ENCODE measurements at regions not wholly inside any gene's neighbourhood (a gene's known extent, or its start where the extent isn't known, plus 50 kb on each side); places are given as distances from the start of the nearest gene placed in this dataset.

DNA sequence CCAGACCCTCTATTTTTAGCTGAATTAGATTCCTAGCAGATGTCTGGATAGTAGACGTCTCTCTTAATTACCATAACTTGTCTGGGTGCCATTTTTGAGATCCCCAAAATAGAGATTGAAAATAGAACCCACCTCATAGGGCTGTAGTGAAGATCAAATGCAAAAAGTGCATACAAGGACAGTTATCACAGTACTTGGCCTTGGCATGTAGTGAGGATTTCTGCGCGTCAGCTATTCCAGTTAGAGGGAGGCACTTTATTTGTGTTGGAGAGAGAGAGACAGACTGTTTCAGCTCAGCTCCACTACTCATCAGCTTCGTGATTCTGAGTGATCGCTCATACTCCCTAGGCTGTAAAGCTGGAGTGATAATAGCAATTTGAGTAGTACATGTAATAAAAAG is 59.6 kb upstream of the CDH13 start:
- FAIRE-seq (no peak), DNase-seq (ENCODE audit: insufficient read length, low spot score) (no peak)

GRCh38 chr16:82563401-82563800 is 63.4 kb upstream of the CDH13 start:
- no peak for DNase-seq (ENCODE audit: insufficient read length, low spot score)
- no peak for FAIRE-seq

DNA sequence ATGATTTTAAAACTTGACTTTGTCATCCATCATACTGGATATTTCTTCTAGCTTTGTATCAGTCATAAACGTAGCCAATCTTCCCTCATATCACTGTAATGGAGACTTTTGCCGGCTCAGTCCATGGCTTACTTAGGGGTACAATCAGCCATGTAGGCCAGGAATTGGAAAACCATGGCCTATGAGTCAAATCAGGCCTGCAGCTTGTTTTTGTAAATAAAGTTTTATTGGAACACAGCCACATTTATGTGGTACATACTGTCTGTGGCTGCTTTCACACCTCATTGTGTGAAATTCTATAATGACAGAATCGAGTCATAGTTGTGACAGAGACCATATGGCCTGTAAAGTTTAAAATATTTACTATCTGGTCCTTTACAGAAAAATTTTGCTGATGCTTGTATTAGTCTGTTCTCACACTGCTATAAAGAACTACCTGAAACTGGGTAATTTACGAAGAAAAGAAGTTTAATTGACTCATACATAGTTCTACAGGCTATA is 64.5 kb upstream of the CDH13 start:
- DNase-seq (ENCODE audit: insufficient read length, low spot score) (no peak), FAIRE-seq (no peak)

DNA sequence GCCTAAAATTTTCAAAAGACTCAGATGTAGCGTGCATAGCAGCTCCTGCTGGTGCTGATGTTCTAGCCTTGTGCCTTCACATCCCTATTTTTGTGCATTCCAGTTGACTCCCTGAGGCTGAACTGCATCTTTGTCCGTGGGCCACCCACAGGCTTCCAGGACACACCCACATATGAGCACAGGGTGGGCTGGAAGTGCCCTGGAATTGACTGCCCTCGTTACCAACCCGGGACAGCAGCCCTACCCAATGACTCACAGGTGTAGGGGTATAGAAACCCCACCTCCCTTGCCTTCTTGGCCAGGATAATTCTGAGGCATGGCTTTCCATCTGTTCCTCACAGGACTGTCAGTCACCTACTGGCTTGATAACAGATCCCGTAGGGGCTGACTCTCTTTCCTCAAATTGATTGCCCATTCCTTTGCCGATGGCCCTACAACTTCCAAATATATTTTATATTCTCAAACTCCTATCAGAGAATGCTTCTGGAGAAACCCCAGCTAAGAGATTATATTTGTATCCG is 65.9 kb upstream of the CDH13 start:
- FAIRE-seq, result no peak
- no peak for DNase-seq (ENCODE audit: insufficient read length, low spot score)

DNA sequence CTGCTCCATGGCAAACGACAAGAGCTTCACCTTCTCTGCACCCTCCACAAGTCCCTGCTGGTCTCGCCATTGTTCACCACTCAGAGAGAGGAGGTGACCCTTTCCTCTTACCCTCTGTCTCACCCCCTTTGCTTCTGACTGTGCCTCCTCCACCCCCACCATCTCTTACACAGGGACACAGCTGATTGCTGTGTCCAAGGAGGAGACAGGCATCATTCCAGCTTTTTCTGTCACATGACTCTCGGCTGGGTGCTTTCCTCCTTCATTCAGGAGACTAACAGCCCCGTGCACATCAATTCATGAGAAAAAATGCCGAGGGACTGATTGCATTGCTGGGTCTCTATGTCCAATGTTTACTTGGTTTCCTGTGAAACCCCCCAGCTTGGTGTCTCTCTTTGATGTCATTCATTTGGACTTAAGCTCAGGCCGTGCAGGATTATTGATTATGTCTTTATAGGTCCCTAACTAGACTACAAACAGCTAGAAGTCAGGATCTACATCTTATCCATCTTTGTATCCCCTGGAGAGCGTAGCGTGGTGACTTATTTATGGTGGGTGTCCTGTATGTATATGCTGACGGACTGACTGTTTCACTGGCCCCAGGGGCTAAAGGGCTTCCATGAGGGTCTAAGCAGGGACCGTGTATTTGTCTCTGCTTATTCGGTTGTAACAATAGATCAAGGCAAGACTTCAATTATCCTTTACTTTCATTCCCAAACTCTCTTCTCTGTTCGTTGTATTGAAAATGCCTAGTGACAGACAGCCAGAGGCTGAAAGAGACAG is 82.2 kb upstream of the CDH13 start:
- FAIRE-seq, result no peak
- DNase-seq (ENCODE audit: insufficient read length, low spot score), result no peak

GRCh38 chr16:82542714-82543113 is 84.1 kb upstream of the CDH13 start:
- DNase-seq (ENCODE audit: insufficient read length, low spot score) (no peak), FAIRE-seq (no peak)

- no peak for DNase-seq (ENCODE audit: insufficient read length, low spot score)
- no peak for FAIRE-seq
Measured at GRCh38 chr16:82541103-82541502, 85.7 kb upstream of the CDH13 start.

- no peak for FAIRE-seq
- DNase-seq (ENCODE audit: insufficient read length, low spot score), result no peak
Measured at GRCh38 chr16:82535764-82536163, 91.0 kb upstream of the CDH13 start.

DNA sequence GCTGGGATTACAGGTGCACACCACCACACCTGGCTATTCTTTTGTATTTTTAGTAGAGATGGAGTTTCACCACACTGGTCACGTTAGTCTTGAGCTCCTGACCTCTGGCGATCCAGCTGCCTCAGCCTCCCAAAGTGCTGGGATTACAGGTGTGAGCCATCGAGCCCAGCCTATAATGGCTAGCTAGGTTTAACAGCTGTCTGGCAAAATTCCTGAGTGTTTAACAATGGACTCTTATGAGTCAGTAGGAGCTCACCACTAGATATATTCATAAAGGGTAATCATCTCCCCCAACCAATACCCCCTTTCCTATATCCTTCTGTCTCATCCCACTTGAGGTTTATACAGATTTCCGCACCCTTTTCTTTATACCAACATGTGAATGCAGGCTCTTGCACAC is 91.5 kb upstream of the CDH13 start:
- FAIRE-seq, result no peak
- no peak for DNase-seq (ENCODE audit: insufficient read length, low spot score)

DNA sequence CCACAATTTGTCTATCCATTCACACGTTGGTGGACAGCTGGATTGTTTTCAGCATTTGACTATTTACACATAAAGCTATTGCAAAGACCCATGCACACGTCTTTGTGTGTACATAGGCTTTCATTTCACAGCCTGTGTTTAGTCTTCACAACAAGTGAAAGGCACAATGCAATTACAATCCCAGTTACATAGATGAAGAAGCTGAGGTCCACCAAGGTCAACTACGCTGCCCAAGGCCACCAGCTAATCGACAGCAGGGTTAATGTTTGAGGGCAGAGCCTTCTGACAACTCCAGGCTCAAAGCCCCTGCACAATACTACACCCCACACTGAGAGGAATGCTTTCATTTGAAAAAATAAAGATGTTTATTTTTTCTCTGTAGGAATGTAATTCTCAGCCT is 93.6 kb upstream of the CDH13 start:
- FAIRE-seq (no peak), DNase-seq (ENCODE audit: insufficient read length, low spot score) (no peak)

- no peak for DNase-seq (ENCODE audit: insufficient read length, low spot score)
- no peak for FAIRE-seq
Measured at GRCh38 chr16:82530883-82531282, 95.9 kb upstream of the CDH13 start.

- FAIRE-seq, result no peak
- no peak for DNase-seq (ENCODE audit: insufficient read length, low spot score)
Measured at GRCh38 chr16:82527101-82527500, 99.7 kb upstream of the CDH13 start.

- no peak for FAIRE-seq
- DNase-seq (ENCODE audit: insufficient read length, low spot score), result no peak
Measured at GRCh38 chr16:82524976-82525375, 101.8 kb upstream of the CDH13 start.

GRCh38 chr16:82523815-82524214 is 103.0 kb upstream of the CDH13 start:
- DNase-seq (ENCODE audit: insufficient read length, low spot score) (no peak), FAIRE-seq (no peak)

- no peak for FAIRE-seq
- DNase-seq (ENCODE audit: insufficient read length, low spot score), result no peak
Measured at GRCh38 chr16:82522026-82522425, 104.7 kb upstream of the CDH13 start.

GRCh38 chr16:82518811-82519210 is 108.0 kb upstream of the CDH13 start:
- DNase-seq (ENCODE audit: insufficient read length, low spot score), result no peak
- FAIRE-seq, result no peak

GRCh38 chr16:82514262-82514661 is 112.5 kb upstream of the CDH13 start:
- no peak for DNase-seq (ENCODE audit: insufficient read length, low spot score)
- FAIRE-seq, result no peak

- DNase-seq (ENCODE audit: insufficient read length, low spot score) (no peak), FAIRE-seq (no peak)
Measured at GRCh38 chr16:82510789-82511305, 115.9 kb upstream of the CDH13 start.

DNA sequence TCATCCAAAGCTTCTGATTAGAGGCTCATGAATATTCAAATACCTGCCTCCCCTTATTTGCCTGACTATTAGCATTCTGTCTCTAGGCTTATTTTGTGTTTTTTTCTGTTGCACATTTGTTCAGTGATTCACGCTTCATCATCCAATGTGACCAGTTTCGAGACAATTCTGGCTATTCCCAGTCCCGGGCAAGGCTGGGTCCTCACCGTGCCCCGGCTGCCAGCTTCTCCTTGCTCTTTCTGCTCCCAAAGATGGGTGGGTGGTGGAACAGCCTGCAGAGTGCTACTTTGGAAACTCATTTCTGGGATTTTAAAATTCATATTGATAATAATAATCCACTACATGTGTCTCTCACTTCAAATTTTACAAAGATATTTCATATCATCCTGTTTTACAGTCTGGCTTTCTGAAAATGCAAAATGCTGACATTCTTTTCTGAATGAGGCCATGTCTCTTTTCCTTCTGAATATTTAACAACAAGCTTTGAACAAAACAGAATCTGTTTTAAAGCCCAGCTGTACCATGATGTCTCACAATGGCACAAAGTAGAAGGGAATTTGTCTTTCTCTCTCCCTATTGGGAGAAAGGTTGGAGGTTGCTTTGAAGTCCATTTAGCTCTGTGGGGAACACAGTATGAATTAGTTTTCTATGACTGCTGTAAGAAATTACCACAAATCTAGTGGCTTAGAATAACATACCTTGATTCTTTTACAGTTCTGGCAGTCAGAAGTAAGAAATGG is 116.9 kb upstream of the CDH13 start:
- FAIRE-seq (no peak), DNase-seq (ENCODE audit: insufficient read length, low spot score) (no peak)

GRCh38 chr16:82506692-82507670 is 119.8 kb upstream of the CDH13 start:
- no peak for FAIRE-seq
- no peak for DNase-seq (ENCODE audit: insufficient read length, low spot score)

DNA sequence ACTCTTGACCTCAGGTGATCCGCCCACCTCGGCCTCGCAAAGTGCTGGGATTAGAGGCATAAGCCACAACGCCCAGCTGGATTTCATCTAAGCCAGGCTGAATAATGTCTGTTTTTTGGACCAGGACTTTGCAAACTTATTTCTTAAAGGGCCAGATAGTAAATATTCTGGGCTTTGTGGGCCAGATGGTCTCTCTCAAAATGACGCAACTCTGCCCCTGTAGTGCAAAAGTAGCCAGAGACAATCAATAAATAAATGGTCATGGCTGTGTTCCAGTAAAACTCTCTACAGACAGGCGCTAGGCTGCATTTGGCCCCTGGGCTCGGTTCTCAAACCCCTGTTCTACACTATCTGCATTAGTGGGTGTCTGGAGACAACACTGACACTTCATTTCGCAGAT is 121.9 kb upstream of the CDH13 start:
- no peak for FAIRE-seq
- no peak for DNase-seq (ENCODE audit: insufficient read length, low spot score)
